HepG2 (cell line): ENCODE measurements at regions not wholly inside any gene's neighbourhood (a gene's known extent, or its start where the extent isn't known, plus 50 kb on each side); places are given as distances from the start of the nearest gene placed in this dataset.

ENCODE experiments used
- CREM ChIP-seq, 2 experiments: sonication (generic) in 1 of 2; formaldehyde crosslinking in 1 of 2; IDR thresholded peaks; 2 replicates each; pipeline versions ENCODE4 v1.4.0 to v1.6.1; 2016 to 2020; ENCODE audit warnings: antibody characterized with exemption in 1 of 2, mild to moderate bottlenecking in 1 of 2, missing genetic modification reagents in 1 of 2
- ETV5 ChIP-seq: IDR thresholded peaks from 2 replicates; pipeline ENCODE4 v1.6.1; 2018; ENCODE audit warnings: missing biosample characterization, missing genetic modification reagents, inconsistent platforms, borderline replicate concordance
- KAT2B ChIP-seq: fragments of 150-350 bp; IDR thresholded peaks from 2 replicates; pipeline ENCODE4 v1.6.1; 2014; ENCODE audit warnings: low read depth, low read length, borderline replicate concordance
- KDM1A ChIP-seq: IDR thresholded peaks from 2 replicates; pipeline ENCODE4 v1.6.1; 2016; ENCODE audit warnings: missing compliant biosample characterization
- KLF16 ChIP-seq, 2 experiments: sonication (generic) in 1 of 2; formaldehyde crosslinking in 1 of 2; IDR thresholded peaks; 2 replicates each; pipeline versions ENCODE4 v1.6.1 to v1.8.0; 2016 to 2023; ENCODE audit warnings: missing genetic modification reagents in 2 of 2, missing compliant biosample characterization in 1 of 2
- POLR2A ChIP-seq, 2 experiments: IDR thresholded peaks; 2 replicates each; pipeline ENCODE4 v1.6.1; 2011; ENCODE audit warnings: low read depth in 2 of 2, low read length in 2 of 2, mild to moderate bottlenecking in 1 of 2, moderate library complexity in 1 of 2; ENCODE audit not compliant: insufficient read depth in 1 of 2
- TAF1 ChIP-seq: sonication (generic); formaldehyde crosslinking; IDR thresholded peaks from 2 replicates; pipeline ENCODE4 v1.4.0; 2020; ENCODE audit warnings: missing genetic modification reagents
- TRIM24 ChIP-seq: sonication (generic); formaldehyde crosslinking; IDR thresholded peaks from 2 replicates; pipeline ENCODE4 v1.8.0; 2022; ENCODE audit warnings: mild to moderate bottlenecking, missing genetic modification reagents
- ZFP82 ChIP-seq: sonication (generic); formaldehyde crosslinking; IDR thresholded peaks from 2 replicates; pipeline ENCODE4 v1.5.1; 2020; ENCODE audit warnings: mild to moderate bottlenecking, missing genetic modification reagents, borderline replicate concordance
- ZNF687 ChIP-seq: sonication (generic); formaldehyde crosslinking; IDR thresholded peaks from 2 replicates; pipeline ENCODE4 v1.5.1; 2020; ENCODE audit warnings: mild to moderate bottlenecking, missing genetic modification reagents, moderate library complexity
- ZNF891 ChIP-seq: sonication (generic); formaldehyde crosslinking; IDR thresholded peaks from 2 replicates; pipeline ENCODE4 v1.5.0; 2020; ENCODE audit warnings: mild to moderate bottlenecking, missing genetic modification reagents
- TF ChIP-seq, protein P1 (sequence below): IDR thresholded peaks from 2 replicates; pipeline ENCODE4 v1.6.1; 2016
- TF ChIP-seq, protein P2 (sequence below): sonication (generic); formaldehyde crosslinking; IDR thresholded peaks from 2 replicates; pipeline ENCODE4 v1.5.0; 2020; ENCODE audit warnings: mild to moderate bottlenecking, missing genetic modification reagents, moderate library complexity

GRCh38 chr2:186968277-186968676, 119.3 kb upstream of the ZSWIM2 start:
- no peak for TF ChIP-seq KDM1A
- TF ChIP-seq ZFP82 (CRISPR knock-in tag): no peak
- no peak for TF ChIP-seq ZNF687
- TF ChIP-seq TRIM24 (CRISPR knock-in tag): no peak
- no peak for TF ChIP-seq KLF16 (CRISPR knock-in tag; IDR thresholded peaks at IDR 0.05)
- TF ChIP-seq, protein P1, sequence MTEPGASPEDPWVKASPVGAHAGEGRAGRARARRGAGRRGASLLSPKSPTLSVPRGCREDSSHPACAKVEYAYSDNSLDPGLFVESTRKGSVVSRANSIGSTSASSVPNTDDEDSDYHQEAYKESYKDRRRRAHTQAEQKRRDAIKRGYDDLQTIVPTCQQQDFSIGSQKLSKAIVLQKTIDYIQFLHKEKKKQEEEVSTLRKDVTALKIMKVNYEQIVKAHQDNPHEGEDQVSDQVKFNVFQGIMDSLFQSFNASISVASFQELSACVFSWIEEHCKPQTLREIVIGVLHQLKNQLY (CRISPR knock-in tag): no peak
- no peak for TF ChIP-seq TAF1 (CRISPR knock-in tag)
- TF ChIP-seq, protein P2, sequence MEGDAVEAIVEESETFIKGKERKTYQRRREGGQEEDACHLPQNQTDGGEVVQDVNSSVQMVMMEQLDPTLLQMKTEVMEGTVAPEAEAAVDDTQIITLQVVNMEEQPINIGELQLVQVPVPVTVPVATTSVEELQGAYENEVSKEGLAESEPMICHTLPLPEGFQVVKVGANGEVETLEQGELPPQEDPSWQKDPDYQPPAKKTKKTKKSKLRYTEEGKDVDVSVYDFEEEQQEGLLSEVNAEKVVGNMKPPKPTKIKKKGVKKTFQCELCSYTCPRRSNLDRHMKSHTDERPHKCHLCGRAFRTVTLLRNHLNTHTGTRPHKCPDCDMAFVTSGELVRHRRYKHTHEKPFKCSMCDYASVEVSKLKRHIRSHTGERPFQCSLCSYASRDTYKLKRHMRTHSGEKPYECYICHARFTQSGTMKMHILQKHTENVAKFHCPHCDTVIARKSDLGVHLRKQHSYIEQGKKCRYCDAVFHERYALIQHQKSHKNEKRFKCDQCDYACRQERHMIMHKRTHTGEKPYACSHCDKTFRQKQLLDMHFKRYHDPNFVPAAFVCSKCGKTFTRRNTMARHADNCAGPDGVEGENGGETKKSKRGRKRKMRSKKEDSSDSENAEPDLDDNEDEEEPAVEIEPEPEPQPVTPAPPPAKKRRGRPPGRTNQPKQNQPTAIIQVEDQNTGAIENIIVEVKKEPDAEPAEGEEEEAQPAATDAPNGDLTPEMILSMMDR (CRISPR knock-in tag): no peak
- TF ChIP-seq POLR2A (IDR thresholded peaks at IDR 0.05; ENCODE audit: insufficient read depth in 1 of 2, low read depth in 2 of 2, low read length in 2 of 2): no peak
- TF ChIP-seq CREM (IDR thresholded peaks at IDR 0.05): no peak
- no peak for TF ChIP-seq CREM (CRISPR knock-in tag; IDR thresholded peaks at IDR 0.05)
- no peak for TF ChIP-seq ZNF891 (CRISPR knock-in tag)
- no peak for TF ChIP-seq ETV5 (CRISPR knock-in tag)
- no peak for TF ChIP-seq KAT2B
